ENCODE measurements at regions not wholly inside any gene's neighbourhood (a gene's known extent, or its start where the extent isn't known, plus 50 kb on each side); places are given as distances from the start of the nearest gene placed in this dataset.

DNA sequence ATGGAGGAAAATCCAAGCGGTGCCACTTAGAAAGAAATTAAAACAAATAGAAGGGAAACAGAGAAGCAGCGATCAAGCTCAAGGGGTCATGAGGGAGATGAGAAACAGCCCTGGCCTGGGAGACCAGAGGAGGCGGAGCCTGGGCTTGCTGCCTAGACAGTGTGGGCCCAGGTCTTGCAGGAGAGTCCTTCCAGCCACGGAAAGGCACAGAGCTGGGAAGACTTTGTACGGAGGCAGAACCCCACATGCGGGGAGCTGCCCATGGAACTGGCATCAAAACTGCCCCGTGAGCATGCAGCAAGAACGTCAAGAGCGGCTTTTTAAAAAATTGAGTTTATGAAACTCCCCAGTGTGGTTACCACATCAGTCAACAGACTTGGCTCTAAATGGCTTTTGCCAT is 119.4 kb downstream of the IRX1 start:
- TF ChIP-seq, protein P1, sequence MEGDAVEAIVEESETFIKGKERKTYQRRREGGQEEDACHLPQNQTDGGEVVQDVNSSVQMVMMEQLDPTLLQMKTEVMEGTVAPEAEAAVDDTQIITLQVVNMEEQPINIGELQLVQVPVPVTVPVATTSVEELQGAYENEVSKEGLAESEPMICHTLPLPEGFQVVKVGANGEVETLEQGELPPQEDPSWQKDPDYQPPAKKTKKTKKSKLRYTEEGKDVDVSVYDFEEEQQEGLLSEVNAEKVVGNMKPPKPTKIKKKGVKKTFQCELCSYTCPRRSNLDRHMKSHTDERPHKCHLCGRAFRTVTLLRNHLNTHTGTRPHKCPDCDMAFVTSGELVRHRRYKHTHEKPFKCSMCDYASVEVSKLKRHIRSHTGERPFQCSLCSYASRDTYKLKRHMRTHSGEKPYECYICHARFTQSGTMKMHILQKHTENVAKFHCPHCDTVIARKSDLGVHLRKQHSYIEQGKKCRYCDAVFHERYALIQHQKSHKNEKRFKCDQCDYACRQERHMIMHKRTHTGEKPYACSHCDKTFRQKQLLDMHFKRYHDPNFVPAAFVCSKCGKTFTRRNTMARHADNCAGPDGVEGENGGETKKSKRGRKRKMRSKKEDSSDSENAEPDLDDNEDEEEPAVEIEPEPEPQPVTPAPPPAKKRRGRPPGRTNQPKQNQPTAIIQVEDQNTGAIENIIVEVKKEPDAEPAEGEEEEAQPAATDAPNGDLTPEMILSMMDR (IDR thresholded peaks at IDR 0.05) = no peak
- TF ChIP-seq POLR2A (IDR thresholded peaks at IDR 0.05) = no peak
